ENCODE measurements at regions not wholly inside any gene's neighbourhood (a gene's known extent, or its start where the extent isn't known, plus 50 kb on each side); places are given as distances from the start of the nearest gene placed in this dataset.

DNA sequence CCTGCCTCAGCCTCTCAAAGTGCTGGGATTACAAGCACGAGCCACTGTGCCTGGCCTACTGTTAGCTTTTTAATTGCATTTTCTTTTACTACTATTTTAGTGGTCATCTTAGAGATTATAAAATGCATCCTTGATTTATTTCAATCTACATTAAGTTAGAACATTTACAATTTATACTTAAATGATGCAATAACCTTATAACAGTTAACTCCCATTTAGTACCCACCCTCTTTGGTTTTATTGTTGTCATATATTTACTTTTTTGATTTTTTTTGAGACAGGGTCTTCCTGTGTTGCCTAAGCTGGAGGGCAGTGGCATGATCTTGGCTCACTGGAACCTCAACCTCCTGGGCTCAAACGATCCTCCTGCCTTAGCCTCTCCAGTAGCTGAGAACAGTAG lies 77.3 kb downstream of the PPCDC start:
- Mint-ChIP-seq H3K27me3 (peaks cover 0 to 10% (median 0%) of the 10 kb centered on the region in 5 donors), H3K9me3 (peaks cover 0 to 2% (median 0%) of the 10 kb centered on the region in 11 donors), H3K36me3 (peaks cover 0 to 16% (median 0%) of the 10 kb centered on the region in 5 donors), H3K4me3 (no peak overlapping the region), H3K27ac (no peak overlapping the region), H3K4me1 (peaks cover 0 to 22% (median 0%) of the 10 kb centered on the region in 7 donors)
- Histone ChIP-seq H3K9me3 (ENCODE audit: control insufficient read depth in 2 of 3, low read length in 3 of 3) (no peaks in the 10 kb centered on the region), H3K36me3 (ENCODE audit: control insufficient read depth in 2 of 3, insufficient read depth in 3 of 3, low read length in 3 of 3) (no peaks in the 10 kb centered on the region), H3K27me3 (ENCODE audit: control insufficient read depth in 2 of 2, insufficient read depth in 2 of 2, low read length in 2 of 2) (no peaks in the 10 kb centered on the region), H3K4me1 (ENCODE audit: control insufficient read depth in 2 of 2, insufficient read depth in 2 of 2, low read length in 2 of 2) (no peaks in the 10 kb centered on the region), H3K4me3 (ENCODE audit: low read length) (no peak overlapping the region), H3K27ac (ENCODE audit: low read depth, low read length) (no peak overlapping the region)
- ChIA-PET POLR2A (no interaction called here), CTCF (no interaction called here)
- intact Hi-C loops (cut with micrococcal nuclease): no loop called here
- DNase-seq (no peak), ATAC-seq (no peak)

DNA sequence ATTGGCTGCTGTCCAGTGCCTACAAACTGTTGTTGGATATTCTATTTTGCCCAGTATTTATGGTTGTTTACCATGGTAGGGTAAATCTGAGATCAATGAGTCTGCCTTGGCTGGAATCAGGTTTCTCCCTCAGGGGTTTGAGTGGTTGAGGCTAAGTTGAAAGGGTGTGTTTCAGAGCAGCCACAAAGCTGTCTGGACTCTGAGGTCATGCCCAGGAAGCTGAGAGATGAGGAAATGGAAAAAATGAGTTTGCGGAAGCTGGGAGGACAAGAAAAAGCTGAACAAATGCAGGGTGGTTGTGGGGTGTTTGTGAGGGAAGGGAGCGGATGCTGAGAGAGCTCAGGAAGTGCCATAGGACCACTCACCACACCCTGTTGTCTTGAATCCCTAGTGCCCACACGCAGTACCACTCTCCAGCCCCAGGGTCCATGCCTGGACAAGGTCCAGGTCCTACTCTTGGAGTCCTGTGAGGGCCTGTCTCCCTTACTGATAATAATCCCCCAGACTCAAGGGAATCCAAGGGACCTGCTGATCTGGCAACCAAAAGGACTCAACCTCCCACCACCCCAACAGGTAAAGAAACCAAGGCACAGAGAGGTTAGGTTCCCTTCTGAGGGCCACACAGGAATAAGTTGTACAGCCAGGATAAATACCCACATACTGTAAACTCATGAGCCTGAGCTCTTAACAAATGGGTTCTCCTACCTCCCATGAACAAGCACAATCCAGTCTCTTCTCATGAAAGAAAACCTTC lies 81.6 kb downstream of the PPCDC start:
- intact Hi-C loops (cut with micrococcal nuclease): no loop called here
- ChIA-PET POLR2A (no interaction called here), CTCF (no interaction called here)
- DNase-seq (peak in 1 of 9 donors; percentile 52), ATAC-seq (peak; percentile 63)
- peak overlapping the region in 2 of 9 donors; percentile 54 to 84 for H3K27ac Mint-ChIP-seq
- Histone ChIP-seq H3K36me3 (ENCODE audit: control insufficient read depth in 2 of 3, insufficient read depth in 3 of 3, low read length in 3 of 3) (no peaks in the 10 kb centered on the region), H3K4me1 (ENCODE audit: control insufficient read depth in 2 of 2, insufficient read depth in 2 of 2, low read length in 2 of 2) (peaks cover 0 to 20% of the 10 kb centered on the region in 2 donors), H3K27ac (ENCODE audit: low read depth, low read length) (no peak overlapping the region), H3K4me3 (ENCODE audit: low read length) (no peak overlapping the region), H3K27me3 (ENCODE audit: control insufficient read depth in 2 of 2, insufficient read depth in 2 of 2, low read length in 2 of 2) (no peaks in the 10 kb centered on the region), H3K9me3 (ENCODE audit: control insufficient read depth in 2 of 3, low read length in 3 of 3) (no peaks in the 10 kb centered on the region)
- H3K9me3 Mint-ChIP-seq: peaks cover 0 to 1% (median 0%) of the 10 kb centered on the region in 11 donors
- peak overlapping the region in 2 of 10 donors; percentile 53 to 59 for H3K4me3 Mint-ChIP-seq
- peaks cover 0 to 15% (median 0%) of the 10 kb centered on the region in 5 donors for H3K36me3 Mint-ChIP-seq
- H3K27me3 Mint-ChIP-seq: peaks cover 0 to 23% (median 3%) of the 10 kb centered on the region in 5 donors
- H3K4me1 Mint-ChIP-seq: peaks cover 0 to 45% (median 5%) of the 10 kb centered on the region in 7 donors

- Mint-ChIP-seq H3K4me3 (no peak overlapping the region), H3K9me3 (peaks cover 0 to 3% (median 0%) of the 10 kb centered on the region in 11 donors), H3K4me1 (peaks cover 0 to 49% (median 5%) of the 10 kb centered on the region in 7 donors), H3K27me3 (peaks cover 6 to 31% (median 8%) of the 10 kb centered on the region in 5 donors), H3K36me3 (peaks cover 0 to 25% (median 0%) of the 10 kb centered on the region in 5 donors), H3K27ac (no peak overlapping the region)
- intact Hi-C loops (cut with micrococcal nuclease): no loop called here
- no peak for DNase-seq
- Histone ChIP-seq H3K27me3 (ENCODE audit: control insufficient read depth in 2 of 2, insufficient read depth in 2 of 2, low read length in 2 of 2) (no peaks in the 10 kb centered on the region), H3K27ac (ENCODE audit: low read depth, low read length) (no peak overlapping the region), H3K4me1 (ENCODE audit: control insufficient read depth in 2 of 2, insufficient read depth in 2 of 2, low read length in 2 of 2) (peaks cover 0 to 23% of the 10 kb centered on the region in 2 donors), H3K36me3 (ENCODE audit: control insufficient read depth in 2 of 3, insufficient read depth in 3 of 3, low read length in 3 of 3) (no peaks in the 10 kb centered on the region), H3K4me3 (ENCODE audit: low read length) (no peak overlapping the region), H3K9me3 (ENCODE audit: control insufficient read depth in 2 of 3, low read length in 3 of 3) (no peaks in the 10 kb centered on the region)
- ChIA-PET POLR2A (no interaction called here), CTCF (no interaction called here)
- ATAC-seq: no peak
Observed at GRCh38 chr15:75107516-75107907, 84.1 kb downstream of the PPCDC start.

DNA sequence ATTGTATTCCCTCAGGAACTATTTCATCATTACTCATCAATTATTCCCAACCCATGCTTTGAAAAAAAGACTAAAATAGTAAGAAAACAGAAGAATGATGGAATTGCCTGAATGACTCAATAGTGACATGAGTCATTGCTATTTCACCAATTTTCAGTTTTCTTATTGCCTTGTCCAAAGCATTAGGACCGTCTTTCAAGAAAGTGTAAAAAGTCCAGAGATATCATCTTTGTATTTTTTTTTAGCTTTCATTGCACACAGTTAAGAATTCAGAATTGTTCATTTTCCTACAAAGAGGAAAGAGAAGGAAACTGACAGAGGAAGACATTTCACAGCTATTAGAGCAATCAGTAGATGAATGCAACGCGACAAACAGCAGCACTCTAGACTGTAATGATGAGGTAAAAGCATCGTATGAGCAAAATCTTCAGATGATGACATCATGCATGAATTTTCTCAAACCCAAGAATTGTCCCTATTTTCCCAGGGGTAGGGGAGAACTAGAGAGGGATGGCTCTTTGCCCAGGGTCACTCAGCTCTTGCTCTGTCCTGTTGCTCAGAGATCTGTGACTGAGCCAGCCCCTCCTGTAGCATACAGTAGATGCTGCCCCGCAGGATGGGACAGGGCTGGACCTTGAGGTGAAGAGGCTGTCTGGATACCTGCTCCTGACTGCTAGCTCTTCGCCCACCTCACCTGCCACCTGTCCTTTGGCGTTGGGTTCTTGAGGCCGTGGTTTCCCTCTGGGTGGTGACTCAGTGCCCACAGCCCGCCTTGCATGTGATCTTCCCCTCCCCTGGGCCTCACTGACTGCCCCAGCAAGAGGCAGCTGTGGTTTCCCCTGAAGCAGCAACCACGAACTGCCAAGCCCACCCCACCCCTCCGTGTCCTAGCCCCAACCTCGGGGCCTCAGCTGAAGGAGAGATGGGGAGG lies 84.8 kb downstream of the PPCDC start:
- ChIA-PET POLR2A (no interaction called here), CTCF (no interaction called here)
- Mint-ChIP-seq H3K9me3 (peaks cover 0 to 9% (median 4%) of the 10 kb centered on the region in 11 donors), H3K4me3 (peak overlapping the region in 1 of 10 donors; percentile 69), H3K27ac (peak overlapping the region in 1 of 9 donors; percentile 86), H3K27me3 (peaks cover 6 to 31% (median 8%) of the 10 kb centered on the region in 5 donors), H3K36me3 (peaks cover 0 to 30% (median 0%) of the 10 kb centered on the region in 5 donors), H3K4me1 (peaks cover 0 to 56% (median 5%) of the 10 kb centered on the region in 7 donors)
- no peaks in the 10 kb centered on the region for H3K9me3 ChIP-seq (ENCODE audit: control insufficient read depth in 2 of 3, low read length in 3 of 3)
- no peaks in the 10 kb centered on the region for H3K36me3 ChIP-seq (ENCODE audit: control insufficient read depth in 2 of 3, insufficient read depth in 3 of 3, low read length in 3 of 3)
- H3K27ac ChIP-seq (ENCODE audit: low read depth, low read length): no peak overlapping the region
- ATAC-seq: peak; percentile 83
- DNase-seq: peak in 2 of 9 donors; percentile 24 to 76
- intact Hi-C loops (cut with micrococcal nuclease): loop anchor here in 1 of 2 donors (1.0 to 2.0 kb wide), 3 partner anchors 23 to 93 kb away; partner anchors contain the start of gene C15orf39
- H3K4me3 ChIP-seq (ENCODE audit: low read length): no peak overlapping the region
- H3K4me1 ChIP-seq (ENCODE audit: control insufficient read depth in 2 of 2, insufficient read depth in 2 of 2, low read length in 2 of 2): peaks cover 0 to 23% of the 10 kb centered on the region in 2 donors
- H3K27me3 ChIP-seq (ENCODE audit: control insufficient read depth in 2 of 2, insufficient read depth in 2 of 2, low read length in 2 of 2): no peaks in the 10 kb centered on the region

- H3K27ac Mint-ChIP-seq: peak overlapping the region in 1 of 9 donors; percentile 86
- H3K27me3 ChIP-seq (ENCODE audit: control insufficient read depth in 2 of 2, insufficient read depth in 2 of 2, low read length in 2 of 2): no peaks in the 10 kb centered on the region
- peaks cover 5 to 31% (median 8%) of the 10 kb centered on the region in 5 donors for H3K27me3 Mint-ChIP-seq
- peak overlapping the region in 1 of 10 donors; percentile 69 for H3K4me3 Mint-ChIP-seq
- peaks cover 0 to 11% (median 6%) of the 10 kb centered on the region in 11 donors for H3K9me3 Mint-ChIP-seq
- H3K36me3 Mint-ChIP-seq: peaks cover 0 to 34% (median 3%) of the 10 kb centered on the region in 5 donors
- DNase-seq (no peak), ATAC-seq (no peak)
- intact Hi-C loops (cut with micrococcal nuclease): loop anchor here in 1 of 2 donors (2.0 kb wide), 1 partner anchor 22 kb away; no protein-coding TSS in a partner anchor
- no peak overlapping the region for H3K27ac ChIP-seq (ENCODE audit: low read depth, low read length)
- no peaks in the 10 kb centered on the region for H3K36me3 ChIP-seq (ENCODE audit: control insufficient read depth in 2 of 3, insufficient read depth in 3 of 3, low read length in 3 of 3)
- ChIA-PET POLR2A (no interaction called here), CTCF (interaction anchor here (0.5 kb wide), 1 partner anchor 142 kb away, joined by 3 read pairs; no protein-coding TSS in a partner anchor)
- H3K4me1 Mint-ChIP-seq: peaks cover 0 to 54% (median 5%) of the 10 kb centered on the region in 7 donors
- H3K4me1 ChIP-seq (ENCODE audit: control insufficient read depth in 2 of 2, insufficient read depth in 2 of 2, low read length in 2 of 2): peaks cover 0 to 23% of the 10 kb centered on the region in 2 donors
- H3K4me3 ChIP-seq (ENCODE audit: low read length): no peak overlapping the region
- H3K9me3 ChIP-seq (ENCODE audit: control insufficient read depth in 2 of 3, low read length in 3 of 3): no peaks in the 10 kb centered on the region
Observed at GRCh38 chr15:75109021-75109735, 85.8 kb downstream of the PPCDC start.

DNA sequence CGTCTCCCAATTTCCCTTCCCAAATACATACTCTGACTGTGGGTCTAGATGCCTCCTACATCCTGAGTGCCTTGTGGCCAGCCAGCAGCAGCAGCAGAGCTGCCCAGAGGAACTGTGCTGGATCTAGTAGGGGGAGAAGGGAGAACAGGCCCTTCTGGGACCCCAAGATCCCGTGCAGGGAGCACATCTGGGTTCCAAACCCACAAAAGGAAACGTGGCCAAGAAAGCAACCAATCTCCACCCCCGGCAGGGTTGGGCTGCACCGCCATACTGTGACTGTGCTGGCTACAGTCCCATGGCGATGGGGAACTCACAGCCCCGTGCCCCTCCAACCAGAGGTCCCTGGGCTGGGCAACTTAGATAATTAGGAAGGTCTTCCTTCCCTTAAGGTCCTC lies 86.3 kb downstream of the PPCDC start:
- Histone ChIP-seq H3K27me3 (ENCODE audit: control insufficient read depth in 2 of 2, insufficient read depth in 2 of 2, low read length in 2 of 2) (no peaks in the 10 kb centered on the region), H3K36me3 (ENCODE audit: control insufficient read depth in 2 of 3, insufficient read depth in 3 of 3, low read length in 3 of 3) (no peaks in the 10 kb centered on the region), H3K4me1 (ENCODE audit: control insufficient read depth in 2 of 2, insufficient read depth in 2 of 2, low read length in 2 of 2) (peaks cover 0 to 23% of the 10 kb centered on the region in 2 donors), H3K9me3 (ENCODE audit: control insufficient read depth in 2 of 3, low read length in 3 of 3) (no peaks in the 10 kb centered on the region), H3K4me3 (ENCODE audit: low read length) (no peak overlapping the region), H3K27ac (ENCODE audit: low read depth, low read length) (no peak overlapping the region)
- DNase-seq (no peak), ATAC-seq (no peak)
- Mint-ChIP-seq H3K27ac (peak overlapping the region in 1 of 9 donors; percentile 76), H3K36me3 (peaks cover 0 to 37% (median 3%) of the 10 kb centered on the region in 5 donors), H3K9me3 (peaks cover 0 to 14% (median 7%) of the 10 kb centered on the region in 11 donors), H3K4me3 (peak overlapping the region in 1 of 10 donors; percentile 58), H3K4me1 (peaks cover 0 to 52% (median 5%) of the 10 kb centered on the region in 7 donors), H3K27me3 (peaks cover 6 to 31% (median 8%) of the 10 kb centered on the region in 5 donors)
- intact Hi-C loops (cut with micrococcal nuclease): loop anchor here in 1 of 2 donors (2.0 kb wide), 1 partner anchor 21 kb away; no protein-coding TSS in a partner anchor
- ChIA-PET POLR2A (no interaction called here), CTCF (interaction anchor here (0.5 kb wide), 1 partner anchor 141 kb away, joined by 3 read pairs; no protein-coding TSS in a partner anchor)

Measured in naive thymus-derived CD4-positive, alpha-beta T cell (primary cell).